Epithelial cell of proximal tubule (primary cell): ENCODE measurements at regions not wholly inside any gene's neighbourhood (a gene's known extent, or its start where the extent isn't known, plus 50 kb on each side); places are given as distances from the start of the nearest gene placed in this dataset.

Experiments
- DNase-seq: peaks from one replicate; pipeline ENCODE4 v3.0.0-alpha.2; 2011; ENCODE audit warnings: low read depth
- H3K4me3 ChIP-seq: 2 replicates; pipeline ENCODE4 v1.5.1; 2011; ENCODE audit warnings: low read depth, mild to moderate bottlenecking, low read length
- CTCF ChIP-seq: conservative IDR thresholded peaks from 2 replicates; pipeline ENCODE4 v1.5.1; 2012; ENCODE audit warnings: low read depth, mild to moderate bottlenecking, low read length

- TF ChIP-seq CTCF, result no peak
- DNase-seq, result no peak
- H3K4me3 ChIP-seq, result no peak overlapping the region
Observed at GRCh38 chr11:15730263-15730994, 615.7 kb downstream of the INSC start.

GRCh38 chr11:15730995-15731385 is 616.3 kb downstream of the INSC start:
- DNase-seq, result no peak
- no peak overlapping the region for H3K4me3 ChIP-seq
- TF ChIP-seq CTCF, result no peak

GRCh38 chr11:15735706-15736105 is 620.6 kb downstream of the SOX6 start:
- H3K4me3 ChIP-seq, result no peak overlapping the region
- no peak for TF ChIP-seq CTCF
- no peak for DNase-seq

- no peak for DNase-seq
- H3K4me3 ChIP-seq, result no peak overlapping the region
- TF ChIP-seq CTCF, result no peak
Observed at GRCh38 chr11:15737320-15737719, 619.0 kb downstream of the SOX6 start.

GRCh38 chr11:15738931-15739330 is 617.4 kb downstream of the SOX6 start:
- no peak for TF ChIP-seq CTCF
- no peak for DNase-seq
- no peak overlapping the region for H3K4me3 ChIP-seq

GRCh38 chr11:15742626-15743519 is 613.5 kb downstream of the SOX6 start:
- no peak for DNase-seq
- TF ChIP-seq CTCF, result no peak
- no peak overlapping the region for H3K4me3 ChIP-seq
